Body of pancreas (tissue), 4 donors: ENCODE measurements at regions not wholly inside any gene's neighbourhood (a gene's known extent, or its start where the extent isn't known, plus 50 kb on each side); places are given as distances from the start of the nearest gene placed in this dataset.

Experiments used
- CTCF ChIP-seq, 7 experiments: fragments of 450-650 bp in 4 of 7; fragments of 200-600 bp in 3 of 7; sonication (generic) in 3 of 7; IDR thresholded peaks; one replicate each; pipeline ENCODE4 v1.5.1; 2016 to 2019; ENCODE audit warnings: antibody characterized with exemption in 7 of 7
- POLR2A ChIP-seq, 3 donors: fragments of 450-650 bp; IDR thresholded peaks; one replicate each; pipeline ENCODE4 v1.6.1; 2016; ENCODE audit warnings: antibody characterized with exemption in 3 of 3, mild to moderate bottlenecking in 2 of 3

DNA sequence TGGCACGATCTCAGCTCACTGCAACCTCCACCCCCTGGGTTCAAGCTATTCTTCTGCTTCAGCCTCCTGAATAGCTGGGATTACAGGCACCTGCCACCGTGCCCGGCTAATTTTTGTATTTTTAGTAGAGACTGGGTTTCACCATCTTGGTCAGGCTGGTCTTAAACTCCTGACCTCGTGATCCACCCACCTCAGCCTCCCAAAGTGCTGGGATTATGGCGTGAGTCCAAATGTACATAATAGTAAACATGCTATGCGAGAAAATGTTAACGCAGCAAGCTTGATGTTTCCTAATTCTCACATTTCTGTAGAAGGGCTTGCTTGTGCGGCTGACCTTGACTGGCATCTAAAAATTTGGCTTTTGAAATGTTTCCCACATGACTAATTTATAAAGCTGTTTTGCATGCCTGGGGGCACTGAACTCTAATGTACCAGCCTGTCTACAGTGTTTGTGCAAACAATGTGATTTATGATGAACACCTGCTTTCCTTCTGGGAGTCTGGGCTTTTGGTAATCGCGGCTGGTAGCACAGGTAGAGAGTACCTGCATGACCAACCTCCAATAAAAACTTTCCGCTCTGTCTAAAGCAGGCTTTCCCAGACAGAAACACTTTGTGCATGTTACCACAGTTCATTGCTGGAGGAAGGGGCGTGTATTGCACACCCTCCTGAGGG lies 216.8 kb downstream of the IL15 start:
- TF ChIP-seq CTCF (IDR thresholded peaks at IDR 0.05) (no peak), POLR2A (IDR thresholded peaks at IDR 0.05) (no peak)
